ENCODE measurements at regions not wholly inside any gene's neighbourhood (a gene's known extent, or its start where the extent isn't known, plus 50 kb on each side); places are given as distances from the start of the nearest gene placed in this dataset.

- H3K9me2 ChIP-seq (replicated peaks; ENCODE audit: control insufficient read depth, low read length) = no peaks in the 10 kb centered on the region
- no peaks in the 10 kb centered on the region for H3K27me3 ChIP-seq (ENCODE audit: control insufficient read depth, low read length)
- H3K4me2 ChIP-seq (ENCODE audit: low read length) = no peak overlapping the region
- no peaks in the 10 kb centered on the region for H3F3A ChIP-seq (ENCODE audit: control insufficient read depth, insufficient read depth)
- TF ChIP-seq EZH2phosphoT487 (IDR thresholded peaks at IDR 0.05; ENCODE audit: borderline replicate concordance, low read length) = no peak
- no peak for TF ChIP-seq CTCF (IDR thresholded peaks at IDR 0.05; ENCODE audit: low read depth, low read length, poor library complexity, severe bottlenecking)
- H3K4me3 ChIP-seq (ENCODE audit: low read length) = no peak overlapping the region
- H3K4me1 ChIP-seq (ENCODE audit: control insufficient read depth, low read length) = no peaks in the 10 kb centered on the region
- no peaks in the 10 kb centered on the region; the same call in 1 of the 2 replicates for H3K9me3 ChIP-seq (ENCODE audit: control insufficient read depth, insufficient read depth, low read length)
- no peak overlapping the region for H3K27ac ChIP-seq (ENCODE audit: low read depth, low read length)
- H3K36me3 ChIP-seq (ENCODE audit: control insufficient read depth, low read length) = no peaks in the 10 kb centered on the region
- no peaks in the 10 kb centered on the region for H4K20me1 ChIP-seq (ENCODE audit: control insufficient read depth, insufficient read depth, low read depth, low read length)
- no peaks in the 10 kb centered on the region for H3K79me2 ChIP-seq (ENCODE audit: control insufficient read depth, low read length)
Measured at GRCh38 chr10:106520698-106521097, 643.8 kb downstream of the SORCS1 start.

- Histone ChIP-seq H3K4me3 (ENCODE audit: low read length) (no peak overlapping the region), H3K9me2 (replicated peaks; ENCODE audit: control insufficient read depth, low read length) (no peaks in the 10 kb centered on the region), H3K36me3 (ENCODE audit: control insufficient read depth, low read length) (no peaks in the 10 kb centered on the region), H3K4me2 (ENCODE audit: low read length) (no peak overlapping the region), H3K79me2 (ENCODE audit: control insufficient read depth, low read length) (no peaks in the 10 kb centered on the region), H3K27ac (ENCODE audit: low read depth, low read length) (no peak overlapping the region), H3K9me3 (ENCODE audit: control insufficient read depth, insufficient read depth, low read length) (no peaks in the 10 kb centered on the region; the same call in 1 of the 2 replicates), H3F3A (ENCODE audit: control insufficient read depth, insufficient read depth) (no peaks in the 10 kb centered on the region), H3K27me3 (ENCODE audit: control insufficient read depth, low read length) (no peaks in the 10 kb centered on the region), H3K4me1 (ENCODE audit: control insufficient read depth, low read length) (no peaks in the 10 kb centered on the region), H4K20me1 (ENCODE audit: control insufficient read depth, insufficient read depth, low read depth, low read length) (no peaks in the 10 kb centered on the region)
- TF ChIP-seq EZH2phosphoT487 (IDR thresholded peaks at IDR 0.05; ENCODE audit: borderline replicate concordance, low read length) = no peak
Measured at GRCh38 chr10:106519376-106520030, 645.0 kb downstream of the SORCS1 start.

GRCh38 chr10:106515206-106515790, 649.2 kb downstream of the SORCS1 start:
- Histone ChIP-seq H4K20me1 (ENCODE audit: control insufficient read depth, insufficient read depth, low read depth, low read length) (no peaks in the 10 kb centered on the region), H3K27me3 (ENCODE audit: control insufficient read depth, low read length) (no peaks in the 10 kb centered on the region), H3K9me3 (ENCODE audit: control insufficient read depth, insufficient read depth, low read length) (no peaks in the 10 kb centered on the region; the same call in none of the 2 replicates), H3K4me2 (ENCODE audit: low read length) (no peak overlapping the region), H3K4me1 (ENCODE audit: control insufficient read depth, low read length) (no peaks in the 10 kb centered on the region), H3F3A (ENCODE audit: control insufficient read depth, insufficient read depth) (no peaks in the 10 kb centered on the region), H3K79me2 (ENCODE audit: control insufficient read depth, low read length) (no peaks in the 10 kb centered on the region), H3K27ac (ENCODE audit: low read depth, low read length) (no peak overlapping the region), H3K4me3 (ENCODE audit: low read length) (no peak overlapping the region), H3K36me3 (ENCODE audit: control insufficient read depth, low read length) (no peaks in the 10 kb centered on the region), H3K9me2 (replicated peaks; ENCODE audit: control insufficient read depth, low read length) (no peaks in the 10 kb centered on the region)
- no peak for TF ChIP-seq EZH2phosphoT487 (IDR thresholded peaks at IDR 0.05; ENCODE audit: borderline replicate concordance, low read length)
- TF ChIP-seq CTCF (IDR thresholded peaks at IDR 0.05; ENCODE audit: low read depth, low read length, poor library complexity, severe bottlenecking) = no peak

- H3K4me1 ChIP-seq (ENCODE audit: control insufficient read depth, low read length) = no peaks in the 10 kb centered on the region
- TF ChIP-seq CTCF (IDR thresholded peaks at IDR 0.05; ENCODE audit: low read depth, low read length, poor library complexity, severe bottlenecking) (no peak), EZH2phosphoT487 (IDR thresholded peaks at IDR 0.05; ENCODE audit: borderline replicate concordance, low read length) (no peak)
- no peaks in the 10 kb centered on the region for H4K20me1 ChIP-seq (ENCODE audit: control insufficient read depth, insufficient read depth, low read depth, low read length)
- H3K9me2 ChIP-seq (replicated peaks; ENCODE audit: control insufficient read depth, low read length) = no peaks in the 10 kb centered on the region
- no peaks in the 10 kb centered on the region for H3F3A ChIP-seq (ENCODE audit: control insufficient read depth, insufficient read depth)
- no peak overlapping the region for H3K27ac ChIP-seq (ENCODE audit: low read depth, low read length)
- no peaks in the 10 kb centered on the region; the same call in 1 of the 2 replicates for H3K9me3 ChIP-seq (ENCODE audit: control insufficient read depth, insufficient read depth, low read length)
- H3K4me2 ChIP-seq (ENCODE audit: low read length) = no peak overlapping the region
- H3K27me3 ChIP-seq (ENCODE audit: control insufficient read depth, low read length) = no peaks in the 10 kb centered on the region
- no peak overlapping the region for H3K4me3 ChIP-seq (ENCODE audit: low read length)
- H3K36me3 ChIP-seq (ENCODE audit: control insufficient read depth, low read length) = no peaks in the 10 kb centered on the region
- H3K79me2 ChIP-seq (ENCODE audit: control insufficient read depth, low read length) = no peaks in the 10 kb centered on the region
Measured at GRCh38 chr10:106513352-106513771, 651.1 kb downstream of the SORCS1 start.
